HepG2 (cell line): ENCODE measurements at regions not wholly inside any gene's neighbourhood (a gene's known extent, or its start where the extent isn't known, plus 50 kb on each side); places are given as distances from the start of the nearest gene placed in this dataset.

ENCODE experiments used
- KLF13 ChIP-seq: sonication (generic); formaldehyde crosslinking; IDR thresholded peaks from 2 replicates; pipeline ENCODE4 v1.4.0; 2020; ENCODE audit warnings: mild to moderate bottlenecking, missing genetic modification reagents
- POLR2AphosphoS2 ChIP-seq: IDR thresholded peaks from 2 replicates; pipeline ENCODE4 v1.6.1; 2011; ENCODE audit warnings: low read depth, low read length, improper control_type of control experiment
- PRDM10 ChIP-seq: sonication (generic); formaldehyde crosslinking; IDR thresholded peaks from 2 replicates; pipeline ENCODE4 v1.4.0; 2020; ENCODE audit warnings: low read depth, missing genetic modification reagents

- no peak for TF ChIP-seq KLF13 (CRISPR knock-in tag)
- no peak for TF ChIP-seq PRDM10 (CRISPR knock-in tag)
- no peak for TF ChIP-seq POLR2AphosphoS2
These were observed 92.7 kb upstream of the MGAT5 start for GRCh38 chr2:134161170-134161547.
